ENCODE measurements at regions not wholly inside any gene's neighbourhood (a gene's known extent, or its start where the extent isn't known, plus 50 kb on each side); places are given as distances from the start of the nearest gene placed in this dataset.

GRCh38 chr3:117172426-117172825 is 462.8 kb downstream of the TUSC7 start:
- no peak for DNase-seq (ENCODE audit: low read depth in 2 of 2)

- no peak for DNase-seq (ENCODE audit: low read depth in 2 of 2)
Measured at GRCh38 chr3:117181222-117181621, 471.6 kb downstream of the TUSC7 start.

GRCh38 chr3:117184574-117184973 is 475.0 kb downstream of the TUSC7 start:
- no peak for DNase-seq (ENCODE audit: low read depth in 2 of 2)

- DNase-seq (ENCODE audit: low read depth in 2 of 2): no peak
Measured at GRCh38 chr3:117191245-117191644, 481.7 kb downstream of the TUSC7 start.

GRCh38 chr3:117192888-117193287 is 483.3 kb downstream of the TUSC7 start:
- no peak for DNase-seq (ENCODE audit: low read depth in 2 of 2)

- no peak for DNase-seq (ENCODE audit: low read depth in 2 of 2)
Measured at GRCh38 chr3:117193390-117193789, 483.8 kb downstream of the TUSC7 start.

GRCh38 chr3:117195034-117195433 is 485.5 kb downstream of the TUSC7 start:
- no peak for DNase-seq (ENCODE audit: low read depth in 2 of 2)

GRCh38 chr3:117200962-117201361 is 491.4 kb downstream of the TUSC7 start:
- no peak for DNase-seq (ENCODE audit: low read depth in 2 of 2)

- DNase-seq (ENCODE audit: low read depth in 2 of 2): no peak
Measured at GRCh38 chr3:117201901-117202774, 492.6 kb downstream of the TUSC7 start.

GRCh38 chr3:117217355-117217754 is 507.8 kb downstream of the TUSC7 start:
- DNase-seq (ENCODE audit: low read depth in 2 of 2): no peak

GRCh38 chr3:117217760-117218316 is 508.3 kb downstream of the TUSC7 start:
- no peak for DNase-seq (ENCODE audit: low read depth in 2 of 2)

GRCh38 chr3:117218641-117219048 is 509.1 kb downstream of the TUSC7 start:
- no peak for DNase-seq (ENCODE audit: low read depth in 2 of 2)

- DNase-seq (ENCODE audit: low read depth in 2 of 2): no peak
Measured at GRCh38 chr3:117219296-117219695, 509.7 kb downstream of the TUSC7 start.

GRCh38 chr3:117226932-117227331 is 517.4 kb downstream of the TUSC7 start:
- no peak for DNase-seq (ENCODE audit: low read depth in 2 of 2)

GRCh38 chr3:117228466-117228865 is 518.9 kb downstream of the TUSC7 start:
- no peak for DNase-seq (ENCODE audit: low read depth in 2 of 2)

- no peak for DNase-seq (ENCODE audit: low read depth in 2 of 2)
Measured at GRCh38 chr3:117230924-117231323, 521.3 kb downstream of the TUSC7 start.

- DNase-seq (ENCODE audit: low read depth in 2 of 2): no peak
Measured at GRCh38 chr3:117234331-117234730, 524.8 kb downstream of the TUSC7 start.

GRCh38 chr3:117235304-117235703 is 525.7 kb downstream of the TUSC7 start:
- DNase-seq (ENCODE audit: low read depth in 2 of 2): no peak

- DNase-seq (ENCODE audit: low read depth in 2 of 2): no peak
Measured at GRCh38 chr3:117238806-117239205, 529.2 kb downstream of the TUSC7 start.

GRCh38 chr3:117243657-117244056 is 534.1 kb downstream of the TUSC7 start:
- DNase-seq (ENCODE audit: low read depth in 2 of 2): no peak

- no peak for DNase-seq (ENCODE audit: low read depth in 2 of 2)
Measured at GRCh38 chr3:117246771-117247555, 537.4 kb downstream of the TUSC7 start.

- no peak for DNase-seq (ENCODE audit: low read depth in 2 of 2)
Measured at GRCh38 chr3:117248153-117248552, 538.6 kb downstream of the TUSC7 start.

- no peak for DNase-seq (ENCODE audit: low read depth in 2 of 2)
Measured at GRCh38 chr3:117252208-117252607, 542.6 kb downstream of the TUSC7 start.
